ENCODE measurements at regions not wholly inside any gene's neighbourhood (a gene's known extent, or its start where the extent isn't known, plus 50 kb on each side); places are given as distances from the start of the nearest gene placed in this dataset.

DNA sequence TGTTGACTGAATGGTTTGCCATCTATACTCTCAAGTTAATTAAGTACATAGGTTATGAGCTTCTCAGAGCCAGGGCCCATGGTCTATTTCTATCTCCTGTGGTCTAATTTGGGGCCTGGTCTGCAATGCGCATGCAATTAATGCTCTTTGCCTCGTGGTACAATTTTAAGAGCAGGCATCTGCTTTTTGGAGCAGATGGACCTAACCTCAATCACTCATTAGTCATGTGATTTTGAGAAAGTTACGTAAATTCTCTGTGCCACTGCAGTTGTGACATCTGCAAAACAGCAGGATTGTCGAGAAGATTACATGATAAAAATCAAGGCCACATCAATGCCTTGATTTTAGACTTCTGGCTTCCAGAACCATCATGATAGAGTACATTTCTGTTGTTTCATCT lies 543.7 kb upstream of the ADAMTS9 start:
- DNase-seq (ENCODE audit: low spot score) = no peak

DNA sequence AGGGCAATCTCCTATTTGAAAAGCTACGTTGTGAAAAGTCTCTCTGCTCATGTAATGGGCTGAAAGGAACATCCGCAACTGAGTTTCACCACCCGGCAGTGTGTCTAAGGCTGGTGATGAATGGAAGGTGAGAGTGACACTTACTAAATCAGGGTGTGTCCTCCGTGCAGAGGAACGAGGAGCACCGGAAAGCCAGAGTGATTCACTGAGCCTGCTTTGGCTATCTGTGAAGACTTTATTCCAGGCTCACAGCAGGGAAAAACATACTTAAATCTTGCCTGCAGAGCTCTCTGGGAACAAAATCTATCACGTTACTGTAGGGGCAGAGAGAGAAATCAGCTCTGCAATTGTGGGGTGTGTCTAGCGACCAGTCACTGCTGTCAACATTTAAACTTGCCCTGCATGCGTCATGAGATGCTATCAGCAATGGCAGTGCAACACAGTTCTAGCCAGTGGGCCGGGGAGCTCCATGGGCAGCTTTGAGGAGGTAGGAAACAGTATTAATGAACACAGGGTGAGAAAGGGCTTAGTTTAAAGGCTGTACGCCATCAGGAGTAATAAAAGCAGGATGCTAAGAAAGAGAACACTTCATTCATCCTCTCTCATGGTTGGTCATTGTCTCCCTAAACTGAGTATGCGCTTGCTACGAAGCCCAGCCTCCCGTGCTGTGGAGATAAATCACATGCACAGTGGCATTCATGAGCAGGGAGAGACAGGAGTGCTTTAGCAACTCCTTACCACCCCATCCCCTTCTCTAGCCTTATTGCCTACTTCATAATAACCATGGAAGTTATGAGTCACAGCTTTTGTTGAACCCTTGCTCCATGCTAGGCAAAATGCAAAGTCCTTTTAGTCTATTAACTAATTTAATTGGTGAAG lies 542.7 kb upstream of the ADAMTS9 start:
- DNase-seq (ENCODE audit: low spot score) = no peak

GRCh38 chr3:65226287-65226686 lies 538.5 kb upstream of the ADAMTS9 start:
- DNase-seq (ENCODE audit: low spot score) = no peak

DNA sequence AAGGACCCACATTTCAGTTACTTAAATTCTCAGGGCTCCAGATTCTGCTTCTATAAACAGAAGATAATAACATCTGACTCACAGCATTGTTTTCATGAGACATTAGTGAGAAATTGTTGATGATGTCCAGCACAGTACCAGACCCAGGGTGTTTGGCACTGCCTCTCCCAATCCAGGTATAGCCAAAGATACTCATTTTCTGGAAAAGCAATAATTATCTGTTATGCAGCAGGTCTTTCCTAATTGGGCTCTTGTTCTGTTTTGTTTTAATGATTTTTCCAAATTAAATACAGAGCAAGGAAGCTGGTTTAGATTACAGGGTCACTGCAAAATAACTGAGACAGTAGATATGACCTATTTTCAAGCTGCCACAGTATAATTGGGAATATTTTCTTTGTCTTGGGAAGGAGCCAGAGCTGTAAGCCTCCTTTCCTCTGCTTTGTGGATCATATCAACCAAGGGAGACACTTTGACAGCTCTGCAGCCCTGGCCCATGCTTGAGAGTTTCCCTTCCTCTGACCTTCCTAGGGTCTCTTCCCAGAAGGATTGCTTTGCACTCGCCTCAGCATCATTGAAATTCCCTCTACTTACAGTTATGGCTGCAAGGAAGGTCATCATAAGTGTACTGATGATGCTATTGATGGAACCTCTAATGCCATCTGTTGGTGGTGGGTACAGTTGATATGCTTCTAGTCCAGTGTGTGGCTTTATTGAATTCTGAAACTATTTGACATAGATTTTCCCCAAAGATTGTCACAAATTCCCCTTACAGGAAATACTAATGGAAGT lies 522.4 kb upstream of the ADAMTS9 start:
- no peak for DNase-seq (ENCODE audit: low spot score)

DNA sequence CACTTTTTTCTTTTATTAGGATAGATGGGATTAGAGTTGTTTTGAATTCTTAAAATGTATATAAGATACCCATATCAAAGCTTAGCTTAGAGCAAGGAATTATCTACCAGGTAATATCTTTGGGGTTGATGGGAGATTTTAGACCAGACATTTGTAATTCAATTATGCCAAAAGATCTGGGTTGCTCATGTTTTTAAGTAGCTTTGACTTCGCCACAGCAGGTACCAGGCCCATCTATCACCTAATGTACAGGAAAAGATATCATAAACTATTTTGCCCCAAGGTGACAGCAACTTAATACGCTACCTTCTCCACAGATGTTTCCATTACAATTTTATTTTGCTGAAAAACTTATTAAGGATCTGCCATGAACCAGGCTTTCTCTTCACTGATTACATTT lies 514.6 kb upstream of the ADAMTS9 start:
- DNase-seq (ENCODE audit: low spot score) = no peak

DNA sequence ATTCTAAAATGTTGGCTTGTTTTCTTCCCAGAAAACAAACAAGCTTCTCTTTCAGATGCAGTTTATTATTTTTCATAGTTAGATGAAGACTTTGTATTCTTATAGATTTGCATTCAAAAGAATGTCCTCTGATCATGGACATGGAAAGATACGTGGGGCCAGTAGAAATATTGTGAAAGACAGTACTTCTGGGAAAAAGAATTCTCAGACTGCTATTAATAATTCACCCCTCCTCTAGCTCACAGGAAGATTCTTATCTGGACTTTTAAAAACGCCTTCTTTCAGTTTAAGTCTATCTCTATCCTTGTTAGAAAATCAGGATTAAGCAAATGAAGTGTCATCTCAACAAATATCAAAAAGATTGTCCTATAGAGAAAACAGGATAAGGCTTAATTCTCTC lies 514.1 kb upstream of the ADAMTS9 start:
- DNase-seq (ENCODE audit: low spot score) = no peak

DNA sequence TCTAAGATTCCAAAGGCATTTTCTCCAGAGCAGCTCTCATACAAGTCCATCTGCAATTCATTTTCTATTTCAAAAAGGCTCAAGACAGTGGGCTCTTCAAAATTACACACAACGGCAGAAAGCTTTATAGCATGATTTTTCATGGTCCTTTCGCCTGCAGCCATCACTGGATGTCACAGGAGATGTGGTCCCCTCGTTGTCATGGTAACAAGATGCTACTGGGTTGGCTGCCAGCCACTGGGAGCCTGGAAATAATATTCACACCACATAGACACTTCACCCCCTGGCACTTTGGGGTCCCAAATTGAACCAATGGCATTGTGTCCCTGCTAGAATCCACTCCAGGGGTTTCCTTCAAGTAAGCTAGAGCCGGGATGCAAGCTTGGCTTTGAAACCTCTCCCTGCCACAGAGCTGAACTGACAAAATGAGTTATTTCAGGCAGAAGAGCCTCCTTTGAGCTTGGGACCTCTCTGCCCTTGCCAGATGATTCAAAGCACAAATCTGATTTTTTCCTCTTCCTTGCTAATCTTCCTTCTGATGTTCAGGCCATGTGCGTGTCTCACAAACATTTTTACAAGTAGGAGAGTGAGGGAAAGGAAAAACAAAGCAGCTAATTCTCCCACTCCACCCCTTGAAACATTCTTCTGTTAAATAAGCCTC lies 512.6 kb upstream of the ADAMTS9 start:
- no peak for DNase-seq (ENCODE audit: low spot score)

- no peak for DNase-seq (ENCODE audit: low spot score)
Measured at GRCh38 chr3:65196663-65197062, 508.9 kb upstream of the ADAMTS9 start.

DNA sequence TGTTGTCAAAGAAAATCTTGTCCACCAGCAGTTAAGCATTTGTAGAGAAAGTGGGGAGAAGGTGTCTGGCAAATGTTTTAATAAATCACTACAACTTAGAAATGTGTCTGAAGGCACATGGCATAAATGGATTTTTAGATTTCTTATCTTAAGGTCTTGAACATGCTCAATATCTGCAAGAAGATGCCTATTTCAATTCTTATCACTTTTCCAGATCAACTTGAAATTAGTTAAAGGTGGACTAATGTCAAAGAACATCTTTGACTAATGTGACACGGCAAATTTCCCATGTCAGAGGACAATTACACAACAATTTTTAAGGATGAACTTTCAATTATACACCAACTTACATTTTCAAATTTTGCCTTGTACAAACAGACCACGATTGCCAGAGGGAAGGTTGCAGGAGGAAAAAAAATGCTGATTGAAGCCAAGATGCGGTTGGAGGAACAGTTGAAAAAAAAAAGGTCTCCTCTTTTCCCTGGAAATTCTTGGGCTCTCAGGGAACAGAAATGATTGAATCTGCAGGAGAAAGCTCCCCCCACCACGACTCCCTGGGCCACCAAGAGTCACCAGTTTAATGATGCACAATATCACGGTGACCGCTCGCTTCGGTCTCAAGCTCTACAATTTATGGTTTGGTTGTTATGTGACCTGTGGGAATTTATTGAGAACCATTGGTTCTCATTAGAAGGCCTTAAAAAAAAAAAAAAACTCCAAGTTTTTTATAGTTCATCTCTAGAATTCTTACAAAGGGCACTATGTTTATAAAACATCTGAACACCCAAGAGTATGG lies 507.6 kb upstream of the ADAMTS9 start:
- DNase-seq (ENCODE audit: low spot score) = no peak

DNA sequence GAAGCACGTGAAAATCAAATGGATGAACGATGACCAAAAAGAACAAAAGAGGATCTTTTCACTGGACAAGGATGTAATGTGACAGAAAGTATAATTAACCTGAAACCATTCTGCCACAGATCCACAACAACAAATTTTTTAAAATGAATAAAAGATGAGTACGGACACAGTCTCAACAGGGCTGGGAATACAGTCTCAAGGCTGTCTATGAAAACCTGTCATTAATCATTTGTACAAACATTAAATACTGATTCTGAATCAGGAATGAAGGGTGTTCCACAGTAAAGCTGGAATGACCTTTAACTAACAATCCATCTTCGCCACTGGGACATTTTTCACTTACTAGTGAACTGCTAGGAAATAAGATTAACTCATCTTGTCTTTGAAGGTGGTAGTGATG lies 506.9 kb upstream of the ADAMTS9 start:
- no peak for DNase-seq (ENCODE audit: low spot score)

GRCh38 chr3:65194047-65194714 lies 506.4 kb upstream of the ADAMTS9 start:
- no peak for DNase-seq (ENCODE audit: low spot score)

GRCh38 chr3:65193531-65193930 lies 505.7 kb upstream of the ADAMTS9 start:
- DNase-seq (ENCODE audit: low spot score) = no peak

DNA sequence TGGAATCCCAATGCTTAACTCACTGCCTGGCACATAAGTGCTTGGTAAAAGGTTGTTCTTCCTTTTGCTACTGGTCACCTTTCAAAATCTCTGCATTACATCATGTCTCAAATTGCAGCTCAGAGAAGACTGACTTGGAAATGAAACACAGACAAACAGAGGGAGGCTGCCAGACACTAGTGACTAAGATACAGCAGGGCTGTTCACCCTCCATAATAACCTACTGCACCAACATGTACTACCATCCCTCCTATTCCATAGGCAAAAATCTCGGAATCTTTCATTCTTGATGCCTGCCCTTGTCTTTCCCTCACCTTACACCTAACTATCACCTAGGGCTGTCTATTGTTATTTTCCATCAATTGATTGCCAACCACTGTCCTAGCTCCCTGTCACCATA lies 502.3 kb upstream of the ADAMTS9 start:
- no peak for DNase-seq (ENCODE audit: low spot score)

- DNase-seq (ENCODE audit: low spot score) = no peak
Measured at GRCh38 chr3:65186268-65186667, 498.5 kb upstream of the ADAMTS9 start.

DNA sequence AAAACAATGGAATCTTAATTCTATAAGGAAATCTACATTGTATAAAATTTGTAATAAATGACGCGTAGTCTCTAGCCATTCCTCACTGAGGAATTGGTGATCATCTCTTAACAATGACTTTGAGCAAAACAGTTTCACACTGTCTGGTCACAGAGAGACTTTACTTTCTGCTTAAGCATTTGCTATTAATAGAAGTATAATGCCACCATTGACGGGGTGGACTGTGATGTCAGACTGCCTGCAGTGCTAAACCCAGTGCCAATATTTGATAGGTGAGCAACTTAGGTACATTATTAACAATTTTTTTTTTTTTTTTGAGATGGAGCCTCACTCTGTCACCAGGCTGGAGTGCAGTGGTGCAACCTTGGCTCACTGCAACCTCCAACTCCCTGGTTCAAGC lies 494.9 kb upstream of the ADAMTS9 start:
- DNase-seq (ENCODE audit: low spot score) = no peak

GRCh38 chr3:65182085-65182484 lies 494.3 kb upstream of the ADAMTS9 start:
- DNase-seq (ENCODE audit: low spot score) = no peak

- no peak for DNase-seq (ENCODE audit: low spot score)
Measured at GRCh38 chr3:65181391-65181871, 493.6 kb upstream of the ADAMTS9 start.

GRCh38 chr3:65178703-65179102 lies 490.9 kb upstream of the ADAMTS9 start:
- no peak for DNase-seq (ENCODE audit: low spot score)

DNA sequence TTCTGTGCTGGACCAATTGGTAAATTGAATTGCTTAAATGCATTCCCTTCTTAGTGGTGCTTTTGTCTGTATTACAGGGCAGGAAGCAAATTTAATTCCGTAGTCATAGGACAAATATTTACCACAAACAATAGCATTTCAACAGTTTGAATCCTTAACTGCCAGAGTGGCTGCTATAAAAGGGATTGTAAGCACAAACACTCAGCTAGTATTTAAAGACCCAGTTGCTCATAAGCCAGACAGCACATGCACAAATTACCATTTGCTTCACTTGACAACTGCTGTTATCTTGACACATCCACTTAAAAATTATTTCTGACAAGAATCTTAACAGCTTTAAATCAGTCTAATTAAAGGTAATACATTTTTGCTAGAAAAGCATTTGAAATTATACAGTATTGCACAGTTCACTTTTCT lies 490.2 kb upstream of the ADAMTS9 start:
- DNase-seq (ENCODE audit: low spot score) = no peak

GRCh38 chr3:65174713-65175112 lies 486.9 kb upstream of the ADAMTS9 start:
- no peak for DNase-seq (ENCODE audit: low spot score)

DNA sequence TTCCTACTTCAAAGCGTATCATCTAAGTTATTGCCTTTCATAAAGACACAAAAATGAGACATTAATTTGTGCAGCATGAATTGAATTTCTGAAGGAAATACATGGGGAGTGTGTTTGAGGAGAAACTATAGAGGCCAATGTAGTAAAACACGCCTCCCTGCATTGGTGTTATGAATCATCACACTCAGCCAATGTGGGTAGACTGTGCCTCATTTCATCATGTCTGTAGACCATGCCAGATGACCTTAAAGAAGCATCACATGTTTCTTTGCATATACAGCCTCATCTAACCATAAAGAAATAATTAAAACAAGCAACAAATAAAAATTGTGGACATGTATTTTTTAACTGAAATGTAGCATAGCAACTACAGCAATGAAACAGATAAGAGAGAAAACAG lies 486.0 kb upstream of the ADAMTS9 start:
- DNase-seq (ENCODE audit: low spot score) = no peak

Data from cerebellar cortex (tissue), 1 donor.